OCI-M2 (cell line): ENCODE measurements at regions not wholly inside any gene's neighbourhood (a gene's known extent, or its start where the extent isn't known, plus 50 kb on each side); places are given as distances from the start of the nearest gene placed in this dataset.

Experiments used
- DNase-seq: peaks from one replicate; lab custom pipeline; 2025; ENCODE audit not compliant: unreplicated experiment; lab: John Stamatoyannopoulos, UW

DNA sequence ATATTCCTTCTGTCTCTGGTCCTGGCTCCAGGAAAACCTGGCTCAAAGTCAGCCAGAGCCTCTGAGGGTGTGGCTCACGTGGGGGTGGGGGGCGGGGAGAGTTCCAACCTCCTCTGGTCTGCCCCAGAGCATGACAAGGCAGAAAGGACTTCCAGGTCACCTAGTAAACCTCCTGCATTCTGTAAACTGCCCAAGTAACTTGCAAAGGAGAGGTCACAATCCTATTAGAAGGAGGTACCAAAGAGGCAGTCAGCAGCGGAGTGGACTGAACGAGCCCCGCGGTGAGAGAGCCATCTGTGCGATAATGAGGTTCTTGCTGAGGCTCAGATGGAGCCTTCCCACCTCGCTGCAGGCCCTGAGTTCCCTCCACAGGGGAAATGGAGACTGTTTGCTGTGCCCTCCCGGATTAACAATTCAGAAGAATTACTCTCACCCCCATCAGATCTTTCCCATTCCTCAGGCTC is 58.9 kb upstream of the GATA6 start:
- no peak for DNase-seq

DNA sequence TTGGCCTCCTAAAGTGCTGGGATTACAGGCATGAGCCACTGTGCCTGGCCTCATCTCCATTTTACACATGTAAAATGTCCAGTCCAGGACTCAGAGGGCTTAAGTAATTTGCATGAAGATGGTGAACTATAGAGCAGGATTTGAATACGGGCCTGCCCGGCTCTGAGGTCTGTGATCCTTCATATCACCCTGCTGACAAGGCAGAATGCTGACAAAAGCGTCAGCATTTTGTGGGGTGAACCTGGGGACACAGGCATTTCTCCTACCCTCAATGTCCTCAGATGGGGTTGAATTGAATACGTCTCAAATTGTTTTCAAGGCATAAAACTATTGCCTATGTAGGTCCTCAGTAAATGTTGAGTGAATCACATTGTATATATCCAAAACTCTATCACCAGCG is 57.2 kb upstream of the GATA6 start:
- no peak for DNase-seq

DNA sequence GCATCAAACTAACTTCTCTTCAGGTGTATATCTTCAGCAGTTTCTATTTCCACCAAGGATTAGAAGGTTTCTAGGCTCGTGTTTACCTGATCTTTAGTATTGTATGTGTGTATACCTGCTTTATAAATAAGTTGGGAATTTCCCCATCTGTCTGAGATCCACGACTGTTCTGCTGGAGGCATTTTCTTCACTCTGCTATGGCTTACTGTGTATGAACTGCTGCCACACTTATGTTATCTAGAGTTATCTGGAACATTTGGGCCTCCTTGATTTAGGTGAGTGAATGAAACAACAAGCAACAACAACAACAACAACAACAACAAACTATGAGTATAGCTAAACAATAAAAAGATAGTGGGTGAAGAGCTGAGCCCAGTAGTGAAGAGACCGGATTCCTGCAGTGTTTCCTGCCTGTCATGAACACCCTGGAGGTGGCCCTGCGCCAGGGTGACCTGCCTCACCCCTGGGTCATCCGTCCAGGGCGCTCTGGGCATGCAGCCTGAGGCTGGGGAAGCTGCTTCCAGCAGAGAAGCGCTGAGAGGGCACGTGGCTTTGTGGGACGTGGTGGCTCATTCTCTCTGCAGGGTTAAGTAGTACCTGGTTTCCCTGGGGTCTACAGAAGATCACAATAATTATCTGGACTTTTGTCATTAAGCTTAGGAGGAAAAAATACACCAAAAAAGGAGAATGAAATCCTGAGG is 56.1 kb upstream of the GATA6 start:
- no peak for DNase-seq

DNA sequence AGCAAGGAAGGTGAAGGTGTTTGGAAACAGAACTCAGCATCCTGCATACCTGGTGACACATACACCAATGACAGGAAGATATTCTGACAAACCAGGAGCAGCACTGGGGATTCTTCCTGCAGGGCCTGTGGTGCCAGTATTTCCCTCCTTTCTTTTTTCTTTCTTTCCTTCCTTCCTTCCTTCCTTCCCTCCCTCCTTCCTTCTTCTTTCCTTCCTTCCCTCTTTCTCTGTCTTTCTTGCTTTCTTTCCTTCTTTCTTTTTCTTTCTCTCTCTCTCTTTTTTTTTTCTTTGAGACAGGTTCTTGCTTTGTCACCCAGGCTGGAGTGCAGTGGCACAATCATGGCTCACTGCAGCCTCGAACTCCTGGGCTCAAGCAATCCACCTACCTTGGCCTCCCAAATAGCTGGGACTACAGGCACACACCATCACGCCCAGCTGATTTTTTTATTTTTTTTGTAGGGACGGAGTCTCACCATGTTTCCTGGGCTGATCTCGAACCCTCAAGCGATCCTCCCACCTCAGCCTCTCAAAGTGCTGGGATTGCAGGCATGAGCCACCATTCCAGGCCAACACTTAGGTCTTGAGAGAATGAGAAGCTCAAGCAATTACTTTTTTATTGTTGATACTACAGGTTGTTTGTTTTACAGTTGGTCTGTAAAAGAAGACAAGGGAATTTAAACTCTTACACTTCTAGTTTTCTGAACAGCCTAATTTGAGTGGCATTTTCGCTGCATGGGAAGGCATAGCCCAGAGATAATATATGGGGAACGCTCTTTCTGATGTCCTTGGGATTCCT is 54.7 kb upstream of the GATA6 start:
- no peak for DNase-seq

DNA sequence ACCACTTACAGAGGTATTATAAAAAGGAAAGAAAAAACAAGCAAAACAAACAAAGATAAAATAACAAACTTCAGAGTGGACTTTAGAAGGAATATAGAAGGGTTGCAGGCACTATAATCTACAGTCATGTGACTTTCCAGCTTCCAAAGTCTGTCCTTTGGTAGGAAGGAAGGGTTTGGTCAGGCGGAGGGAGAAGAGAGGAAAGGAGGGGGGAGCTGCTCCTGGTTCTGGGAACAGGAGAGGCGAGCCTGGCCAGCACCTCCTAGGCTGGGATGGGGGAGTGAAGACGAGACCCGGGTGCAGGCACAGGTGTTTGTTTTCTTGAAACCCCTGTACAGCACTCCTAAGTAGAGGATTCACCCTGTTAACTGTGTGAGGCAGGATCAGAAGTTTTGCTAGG is 53.8 kb upstream of the GATA6 start:
- no peak for DNase-seq
